Endodermal cell (in vitro differentiated cells): ENCODE measurements at regions not wholly inside any gene's neighbourhood (a gene's known extent, or its start where the extent isn't known, plus 50 kb on each side); places are given as distances from the start of the nearest gene placed in this dataset.

Source experiments
- DNase-seq: peaks from one replicate; pipeline ENCODE4 v3.0.0-alpha.2; 2017
- H3K27ac ChIP-seq: 2 replicates; pipeline ENCODE4 v1.5.1; 2013; ENCODE audit warnings: mild to moderate bottlenecking, low read depth, low read length, moderate library complexity
- H3K27me3 ChIP-seq: 2 replicates; pipeline ENCODE4 v1.6.1; 2013; ENCODE audit warnings: mild to moderate bottlenecking, low read length, moderate library complexity; ENCODE audit not compliant: insufficient read depth, control insufficient read depth, poor library complexity, severe bottlenecking
- H3K36me3 ChIP-seq: 2 replicates; pipeline ENCODE4 v1.7.0; 2013; ENCODE audit warnings: mild to moderate bottlenecking, low read length, moderate library complexity; ENCODE audit not compliant: control insufficient read depth, insufficient read depth
- H3K4me1 ChIP-seq: one replicate; pipeline ENCODE4 v1.7.0; 2013; ENCODE audit warnings: low read length; ENCODE audit not compliant: control insufficient read depth, insufficient read depth
- H3K4me3 ChIP-seq: 2 replicates; pipeline ENCODE4 v1.5.1; 2013; ENCODE audit warnings: mild to moderate bottlenecking, low read length, moderate library complexity
- H3K9ac ChIP-seq: 2 replicates; pipeline ENCODE4 v1.6.1; 2013; ENCODE audit warnings: mild to moderate bottlenecking, low read length, moderate library complexity; ENCODE audit not compliant: poor library complexity, severe bottlenecking; ENCODE audit errors: extremely low read depth
- H3K9me3 ChIP-seq: 2 replicates; pipeline ENCODE4 v1.6.1; 2013; ENCODE audit warnings: mild to moderate bottlenecking, low read length, moderate library complexity; ENCODE audit not compliant: control insufficient read depth
- H3K27ac Mint-ChIP-seq: 2 replicates; pipeline ENCODE4 v1.8.0; 2020; ENCODE audit warnings: mixed read lengths
- H3K27me3 Mint-ChIP-seq: 2 replicates; pipeline ENCODE4 v1.8.0; 2021; ENCODE audit warnings: mild to moderate bottlenecking, mixed read lengths; ENCODE audit not compliant: insufficient read depth
- H3K36me3 Mint-ChIP-seq: 2 replicates; pipeline ENCODE4 v1.8.0; 2020; ENCODE audit warnings: low read depth, mixed read lengths
- H3K4me1 Mint-ChIP-seq: 2 replicates; pipeline ENCODE4 v1.8.0; 2020; ENCODE audit warnings: mixed read lengths
- H3K4me3 Mint-ChIP-seq: 2 replicates; pipeline ENCODE4 v1.8.0; 2020; ENCODE audit warnings: mild to moderate bottlenecking, moderate library complexity, mixed read lengths
- H3K9me3 Mint-ChIP-seq: 2 replicates; pipeline ENCODE4 v1.8.0; 2020; ENCODE audit warnings: mild to moderate bottlenecking, mixed read lengths
- CTCF ChIP-seq: fragments of 200-600 bp; sonication (generic); conservative IDR thresholded peaks from 2 replicates; pipeline ENCODE4 v1.5.0; 2021; ENCODE audit warnings: antibody characterized with exemption, mild to moderate bottlenecking
- WGBS, 2 experiments: methylation state at CpG; one replicate each; pipeline versions ENCODE4 v1.1.5 to v1.1.7; 2013; ENCODE audit warnings: missing lambda C conversion rate in 2 of 2, mixed read lengths in 1 of 2; ENCODE audit not compliant: insufficient coverage in 1 of 2, insufficient read length in 1 of 2; 5-methylcytosine and 5-hydroxymethylcytosine counted together

- peaks cover 20% of the 10 kb centered on the region for H3K4me1 Mint-ChIP-seq
- Histone ChIP-seq H3K4me1 (no peaks in the 10 kb centered on the region), H3K9me3 (no peaks in the 10 kb centered on the region), H3K27me3 (no peaks in the 10 kb centered on the region), H3K9ac (no peak overlapping the region), H3K4me3 (no peak overlapping the region), H3K36me3 (no peaks in the 10 kb centered on the region), H3K27ac (no peak overlapping the region)
- H3K27ac Mint-ChIP-seq: no peak overlapping the region
- H3K27me3 Mint-ChIP-seq: peaks cover 17% of the 10 kb centered on the region
- H3K36me3 Mint-ChIP-seq: no peaks in the 10 kb centered on the region
- WGBS, 2 experiments: 93 to 97% methylated on average over 5 of the region's 5 CpGs
- no peak for TF ChIP-seq CTCF
- H3K4me3 Mint-ChIP-seq: no peak overlapping the region
- H3K9me3 Mint-ChIP-seq: no peaks in the 10 kb centered on the region
- no peak for DNase-seq
Measured at GRCh38 chr5:56673171-56673570, 142.2 kb upstream of the MAP3K1 start.

- Histone ChIP-seq H3K4me1 (no peaks in the 10 kb centered on the region), H3K4me3 (no peak overlapping the region), H3K27me3 (no peaks in the 10 kb centered on the region), H3K9me3 (no peaks in the 10 kb centered on the region), H3K9ac (no peak overlapping the region), H3K36me3 (no peaks in the 10 kb centered on the region), H3K27ac (no peak overlapping the region)
- no peaks in the 10 kb centered on the region for H3K9me3 Mint-ChIP-seq
- H3K36me3 Mint-ChIP-seq: no peaks in the 10 kb centered on the region
- no peak overlapping the region for H3K4me3 Mint-ChIP-seq
- 70 to 77% methylated on average over 3 to 4 of the region's 4 CpGs for WGBS, 2 experiments
- no peak for TF ChIP-seq CTCF
- H3K27ac Mint-ChIP-seq: no peak overlapping the region
- no peak for DNase-seq
- peaks cover 17% of the 10 kb centered on the region for H3K27me3 Mint-ChIP-seq
- peaks cover 20% of the 10 kb centered on the region for H3K4me1 Mint-ChIP-seq
Measured at GRCh38 chr5:56671571-56671970, 143.8 kb upstream of the MAP3K1 start.

DNA sequence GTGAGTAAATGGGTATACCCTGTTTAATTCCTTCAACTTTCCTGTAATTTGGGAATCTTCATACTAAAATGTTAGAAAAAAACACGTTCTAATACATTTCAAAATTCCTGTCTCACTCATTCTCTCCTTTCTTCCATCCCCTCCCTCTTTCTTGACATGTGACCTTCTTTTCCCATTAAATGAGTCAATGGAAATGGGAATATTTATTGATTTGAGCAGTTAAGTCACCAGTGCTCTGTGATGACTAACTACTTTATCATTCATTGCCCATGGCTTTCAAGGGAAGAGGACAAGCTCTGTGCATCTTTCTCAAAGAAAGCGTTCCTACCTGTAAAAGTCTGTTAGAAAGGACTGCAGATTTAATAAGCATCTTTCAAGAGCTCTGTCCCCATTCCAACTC is 144.4 kb upstream of the MAP3K1 start:
- H3K4me1 Mint-ChIP-seq: peaks cover 20% of the 10 kb centered on the region

More for the DNA sequence above, 144.4 kb upstream of the MAP3K1 start:
- Mint-ChIP-seq H3K27ac (no peak overlapping the region), H3K4me3 (no peak overlapping the region), H3K27me3 (peaks cover 15% of the 10 kb centered on the region), H3K36me3 (no peaks in the 10 kb centered on the region), H3K9me3 (no peaks in the 10 kb centered on the region)
- Histone ChIP-seq H3K9me3 (no peaks in the 10 kb centered on the region), H3K36me3 (no peaks in the 10 kb centered on the region), H3K4me3 (no peak overlapping the region), H3K9ac (no peak overlapping the region), H3K27ac (no peak overlapping the region), H3K27me3 (no peaks in the 10 kb centered on the region), H3K4me1 (no peaks in the 10 kb centered on the region)
- WGBS, 2 experiments: 84 to 100% methylated on average over 1 to 2 of the region's 2 CpGs
- TF ChIP-seq CTCF: no peak
- DNase-seq: no peak
